Keratinocyte (primary cell): ENCODE measurements at regions not wholly inside any gene's neighbourhood (a gene's known extent, or its start where the extent isn't known, plus 50 kb on each side); places are given as distances from the start of the nearest gene placed in this dataset.
"Not testable (repeated sequence)": the region's sequence is repeated elsewhere in the genome, so short reads cannot be mapped to it uniquely, and the experiment has no call there.

Experiments used
- DNase-seq: peaks from one replicate; pipeline ENCODE4 v3.0.0-alpha.2; 2011; ENCODE audit warnings: low read depth, missing footprints, low spot score
- FAIRE-seq: peaks from 2 replicates; lab custom pipeline; 2011; peaks lifted over from hg19 to GRCh38; lab: Jason Lieb, UNC
- H2AFZ ChIP-seq: 2 replicates; pipeline ENCODE4 v1.6.0; 2012; ENCODE audit warnings: low read length, control low read depth, inconsistent platforms; ENCODE audit not compliant: control insufficient read depth
- H3K27ac ChIP-seq: 2 replicates; pipeline ENCODE4 v1.5.1; 2011; ENCODE audit warnings: low read length; ENCODE audit not compliant: control insufficient read depth, insufficient read depth
- H3K27me3 ChIP-seq: 3 replicates; pipeline ENCODE4 v1.6.0; 2011; ENCODE audit warnings: low read length; ENCODE audit not compliant: control insufficient read depth, insufficient read depth; ENCODE audit errors: extremely low read depth
- H3K36me3 ChIP-seq, 2 experiments: 2 replicates in 1 of 2; 3 replicates in 1 of 2; pipeline ENCODE4 v1.5.1; 2011; ENCODE audit warnings: low read length in 2 of 2, mild to moderate bottlenecking in 1 of 2; ENCODE audit not compliant: control insufficient read depth in 2 of 2, insufficient read depth in 2 of 2; ENCODE audit errors: extremely low read depth in 1 of 2
- H3K4me1 ChIP-seq: 3 replicates; pipeline ENCODE4 v1.5.1; 2011; ENCODE audit warnings: low read length; ENCODE audit not compliant: control insufficient read depth, insufficient read depth; ENCODE audit errors: extremely low read depth
- H3K4me2 ChIP-seq: 3 replicates; pipeline ENCODE4 v1.6.0; 2011; ENCODE audit warnings: low read depth, low read length; ENCODE audit not compliant: control insufficient read depth, insufficient read depth; ENCODE audit errors: extremely low read depth
- H3K4me3 ChIP-seq, 3 experiments: fragments of 200-600 bp in 1 of 3; sonication (generic) in 1 of 3; 2 replicates in 2 of 3; 3 replicates in 1 of 3; pipeline ENCODE4 v1.5.1; 2011 to 2016; ENCODE audit warnings: low read length in 3 of 3, mild to moderate bottlenecking in 3 of 3, control low read depth in 2 of 3, inconsistent platforms in 1 of 3, low read depth in 1 of 3, mixed read lengths in 1 of 3, mixed run types in 1 of 3, moderate library complexity in 1 of 3; ENCODE audit not compliant: control insufficient read depth in 2 of 3, insufficient read depth in 2 of 3; ENCODE audit errors: extremely low read depth in 1 of 3
- H3K79me2 ChIP-seq: 2 replicates; pipeline ENCODE4 v1.6.0; 2012; ENCODE audit warnings: low read length; ENCODE audit not compliant: control insufficient read depth, insufficient read depth
- H3K9ac ChIP-seq: 3 replicates; pipeline ENCODE4 v1.6.0; 2011; ENCODE audit warnings: low read length; ENCODE audit not compliant: control insufficient read depth, insufficient read depth; ENCODE audit errors: extremely low read depth
- H3K9me1 ChIP-seq: 3 replicates; pipeline ENCODE4 v1.6.0; 2011; ENCODE audit warnings: low read length; ENCODE audit not compliant: control insufficient read depth, insufficient read depth; ENCODE audit errors: extremely low read depth
- H3K9me3 ChIP-seq: 2 replicates; pipeline ENCODE4 v1.5.1; 2012; ENCODE audit warnings: low read depth, low read length; ENCODE audit not compliant: control insufficient read depth
- H4K20me1 ChIP-seq: 3 replicates; pipeline ENCODE4 v1.6.0; 2011; ENCODE audit warnings: low read length; ENCODE audit not compliant: control insufficient read depth, insufficient read depth; ENCODE audit errors: extremely low read depth
- CTCF ChIP-seq, 3 experiments: IDR thresholded peaks in 1 of 3; conservative IDR thresholded peaks in 1 of 3; optimal IDR thresholded peaks in 1 of 3; 2 replicates in 2 of 3; 3 replicates in 1 of 3; pipeline versions ENCODE3 to v1.5.1; 2011; ENCODE audit warnings: low read length in 3 of 3, mild to moderate bottlenecking in 3 of 3, moderate library complexity in 2 of 3, control low read depth in 1 of 3, inconsistent platforms in 1 of 3; ENCODE audit not compliant: insufficient read depth in 2 of 3; ENCODE audit errors: extremely low read depth in 1 of 3
- EZH2 ChIP-seq: IDR thresholded peaks from one replicate; pipeline ENCODE4 v1.6.1; 2012; ENCODE audit warnings: inconsistent platforms, mild to moderate bottlenecking, low read length, moderate library complexity
- dilution Hi-C: fragments of 300-500 bp; cut with MboI; formaldehyde crosslinking; loops from one replicate; pipeline ENCODE4 v1.7.0; 2020; ENCODE audit warnings: low sequenced_read_pairs; ENCODE audit not compliant: extremely low pct_ligation_motif_present

- dilution Hi-C loops, FAIRE-seq, DNase-seq, H3K9me3 ChIP-seq, H4K20me1 ChIP-seq, H2AFZ ChIP-seq, H3K4me3 ChIP-seq, H3K79me2 ChIP-seq, H3K27me3 ChIP-seq, H3K4me1 ChIP-seq, H3K27ac ChIP-seq, H3K4me2 ChIP-seq, H3K36me3 ChIP-seq, H3K9me1 ChIP-seq, H3K9ac ChIP-seq: not testable (repeated sequence)
Measured at GRCh38 chr6:148643208-148643607, 103.6 kb upstream of the UST start.

- dilution Hi-C loops, H3K27me3 ChIP-seq, FAIRE-seq: not testable (repeated sequence)
Measured at GRCh38 chr6:148645049-148645448, 101.8 kb upstream of the UST start.

GRCh38 chr6:148648754-148649453 lies 97.9 kb upstream of the UST start:
- Histone ChIP-seq H4K20me1 (no peaks in the 10 kb centered on the region), H3K9ac (no peak overlapping the region), H3K4me1 (no peaks in the 10 kb centered on the region), H3K79me2 (no peaks in the 10 kb centered on the region), H3K27ac (no peak overlapping the region), H3K9me3 (no peaks in the 10 kb centered on the region), H2AFZ (no peak overlapping the region), H3K9me1 (no peaks in the 10 kb centered on the region), H3K4me2 (no peak overlapping the region), H3K4me3 (no peak overlapping the region), H3K27me3 (no peaks in the 10 kb centered on the region), H3K36me3 (no peaks in the 10 kb centered on the region)
- TF ChIP-seq EZH2: no peak
- no peak for TF ChIP-seq CTCF (optimal IDR thresholded peaks at IDR 0.05 in 1 of 3, IDR thresholded peaks at IDR 0.05 in 1 of 3, conservative IDR thresholded peaks at IDR 0.05 in 1 of 3; ENCODE audit: extremely low read depth in 1 of 3, insufficient read depth in 2 of 3, low read length in 3 of 3)
- DNase-seq: no peak
- FAIRE-seq: no peak
- dilution Hi-C loops: no loop called here

More at GRCh38 chr6:148645049-148645448, 101.8 kb upstream of the UST start:
- DNase-seq, H3K36me3 ChIP-seq, H3K4me1 ChIP-seq, H3K9me3 ChIP-seq, H3K4me3 ChIP-seq, H4K20me1 ChIP-seq, H3K9ac ChIP-seq, H3K27ac ChIP-seq, H2AFZ ChIP-seq, H3K9me1 ChIP-seq, H3K4me2 ChIP-seq, H3K79me2 ChIP-seq: not testable (repeated sequence)
